Right lobe of liver (tissue), 6 donors: ENCODE measurements at regions not wholly inside any gene's neighbourhood (a gene's known extent, or its start where the extent isn't known, plus 50 kb on each side); places are given as distances from the start of the nearest gene placed in this dataset.

Experiments used
- ATAC-seq, 4 donors: fragments of 200-7000 bp; cut with Tn5 transposase; one replicate each; pipeline ENCODE4 v1.9.1; 2020; ENCODE audit warnings: mild to moderate bottlenecking in 4 of 4, moderate library complexity in 4 of 4
- DNase-seq, 3 donors: peaks; one replicate each; pipeline ENCODE4 v3.0.0-alpha.2; 2020
- H3K27ac ChIP-seq, 3 donors: fragments of 200-600 bp; one replicate each; pipeline ENCODE4 v1.8.0; 2022
- H3K27me3 ChIP-seq, 2 donors: fragments of 200-600 bp; one replicate each; pipeline ENCODE4 v1.8.0; 2022
- H3K36me3 ChIP-seq, 4 donors: fragments of 200-600 bp; sonication (generic) in 1 of 4; one replicate each; pipeline versions ENCODE4 v1.5.1 to v1.8.0; 2017 to 2022; ENCODE audit warnings: control low read depth in 1 of 4
- H3K4me1 ChIP-seq, 4 donors: fragments of 200-600 bp; sonication (generic) in 1 of 4; one replicate each; pipeline versions ENCODE4 v1.5.1 to v1.8.0; 2017 to 2022; ENCODE audit warnings: control low read depth in 1 of 4
- H3K4me3 ChIP-seq, 3 donors: fragments of 200-600 bp; one replicate each; pipeline ENCODE4 v1.8.0; 2022
- H3K9me3 ChIP-seq, 4 donors: fragments of 200-600 bp; sonication (generic) in 1 of 4; one replicate each; pipeline versions ENCODE4 v1.5.1 to v1.8.0; 2017 to 2022; ENCODE audit warnings: control low read depth in 1 of 4
- POLR2A ChIP-seq: fragments of 450-650 bp; IDR thresholded peaks from one replicate; pipeline ENCODE4 v1.6.1; 2017; ENCODE audit warnings: antibody characterized with exemption, mild to moderate bottlenecking
- WGBS: methylation state at CpG from one replicate; pipeline ENCODE4 v1.1.6; 2018; ENCODE audit warnings: low coverage, low lambda C conversion rate; ENCODE audit not compliant: insufficient coverage; ENCODE audit errors: missing lambda C conversion rate; 5-methylcytosine and 5-hydroxymethylcytosine counted together
- intact Hi-C, 2 donors: fragments of 100-400 bp; cut with DNase I; formaldehyde crosslinking; loops; one replicate each; pipeline versions ENCODE4 v1.11.2 to v1.14.1; 2022
- TF ChIP-seq, protein P1 (sequence below), 4 donors: fragments of 200-600 bp in 3 of 4; fragments of 450-650 bp in 1 of 4; IDR thresholded peaks; one replicate each; pipeline versions ENCODE4 v1.5.1 to v1.8.0; 2016 to 2022; ENCODE audit warnings: antibody characterized with exemption in 4 of 4, mild to moderate bottlenecking in 2 of 4
- donor health status: DM: no; HTN: yes; CAD: no.
- donor health status: DM: no; HTN: no; CAD: no.
- donor health status: DM: no; HTN: no; CAD: no.
- donor health status: DM: no; HTN: yes; CAD: no.
- donor health status: DM: no; HTN: yes; CAD: no.

DNA sequence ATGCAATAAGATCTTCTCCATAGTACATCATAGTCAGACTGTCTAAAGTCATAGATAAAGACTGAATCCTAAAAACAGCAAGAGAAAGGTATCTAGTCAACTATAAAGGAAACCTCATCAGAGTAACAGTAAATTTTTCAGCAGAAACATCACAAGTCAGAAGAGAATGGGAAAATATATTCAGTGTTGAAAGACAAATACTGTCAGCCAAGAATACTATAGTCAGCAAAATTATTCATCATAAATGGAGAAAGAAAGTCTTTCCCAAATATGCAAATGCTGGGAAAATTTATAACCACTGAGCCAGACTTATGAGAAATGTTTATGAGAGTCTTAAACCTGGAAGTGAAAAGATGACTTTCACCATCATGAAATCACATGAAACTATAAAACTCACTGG, 136.7 kb downstream of the KDR start:
- Histone ChIP-seq H3K4me3 (no peak overlapping the region), H3K36me3 (no peaks in the 10 kb centered on the region), H3K27ac (no peak overlapping the region), H3K9me3 (no peaks in the 10 kb centered on the region), H3K27me3 (no peaks in the 10 kb centered on the region), H3K4me1 (no peaks in the 10 kb centered on the region)
- no peak for ATAC-seq
- intact Hi-C loops: no loop called here
- no peak for DNase-seq
- TF ChIP-seq POLR2A: no peak
- TF ChIP-seq, protein P1, sequence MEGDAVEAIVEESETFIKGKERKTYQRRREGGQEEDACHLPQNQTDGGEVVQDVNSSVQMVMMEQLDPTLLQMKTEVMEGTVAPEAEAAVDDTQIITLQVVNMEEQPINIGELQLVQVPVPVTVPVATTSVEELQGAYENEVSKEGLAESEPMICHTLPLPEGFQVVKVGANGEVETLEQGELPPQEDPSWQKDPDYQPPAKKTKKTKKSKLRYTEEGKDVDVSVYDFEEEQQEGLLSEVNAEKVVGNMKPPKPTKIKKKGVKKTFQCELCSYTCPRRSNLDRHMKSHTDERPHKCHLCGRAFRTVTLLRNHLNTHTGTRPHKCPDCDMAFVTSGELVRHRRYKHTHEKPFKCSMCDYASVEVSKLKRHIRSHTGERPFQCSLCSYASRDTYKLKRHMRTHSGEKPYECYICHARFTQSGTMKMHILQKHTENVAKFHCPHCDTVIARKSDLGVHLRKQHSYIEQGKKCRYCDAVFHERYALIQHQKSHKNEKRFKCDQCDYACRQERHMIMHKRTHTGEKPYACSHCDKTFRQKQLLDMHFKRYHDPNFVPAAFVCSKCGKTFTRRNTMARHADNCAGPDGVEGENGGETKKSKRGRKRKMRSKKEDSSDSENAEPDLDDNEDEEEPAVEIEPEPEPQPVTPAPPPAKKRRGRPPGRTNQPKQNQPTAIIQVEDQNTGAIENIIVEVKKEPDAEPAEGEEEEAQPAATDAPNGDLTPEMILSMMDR (IDR thresholded peaks at IDR 0.05): no peak

DNA sequence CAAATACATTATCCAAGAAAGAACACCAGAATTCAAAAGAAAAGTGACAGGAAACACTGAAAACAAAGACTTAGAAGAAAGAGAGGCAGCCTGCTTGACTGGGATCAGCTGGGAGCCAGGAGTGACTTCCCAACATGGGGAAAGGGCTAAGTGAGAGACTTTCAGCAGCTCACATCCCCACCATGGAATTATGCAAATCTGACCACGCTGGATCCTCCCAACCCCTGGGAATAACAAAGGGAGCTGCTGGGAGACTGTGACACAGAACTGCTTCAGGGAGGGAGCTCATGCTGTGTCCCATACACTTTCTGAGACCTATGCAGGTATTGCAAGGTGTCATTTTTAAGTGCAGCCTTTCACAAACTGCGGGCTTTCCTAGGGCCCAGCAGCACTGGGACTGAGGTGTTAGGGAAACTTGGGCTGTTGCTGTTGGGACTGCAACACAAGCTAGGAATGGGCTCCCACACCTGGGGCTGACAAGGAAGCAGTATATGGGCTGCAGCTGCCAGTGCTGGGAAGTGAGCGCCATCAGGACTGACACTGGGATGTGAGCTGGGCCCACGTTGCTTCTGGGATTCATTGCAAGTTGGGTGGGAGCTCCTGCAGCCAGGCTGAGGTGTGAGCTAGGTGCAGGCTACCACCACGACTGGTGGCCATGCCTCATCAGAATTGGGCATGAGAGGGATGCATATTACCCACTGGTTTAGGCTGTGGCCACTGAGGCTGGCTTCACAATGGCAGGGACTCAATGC, 139.1 kb downstream of the KDR start:
- TF ChIP-seq, protein P1 (IDR thresholded peaks at IDR 0.05): no peak
- TF ChIP-seq POLR2A: no peak
- WGBS: 67% methylated on average over 1 of the region's 5 CpGs
- no peak overlapping the region for H3K4me3 ChIP-seq
- ATAC-seq: no peak
- no peak for DNase-seq
- intact Hi-C loops: no loop called here
- no peaks in the 10 kb centered on the region for H3K4me1 ChIP-seq
- H3K27me3 ChIP-seq: no peaks in the 10 kb centered on the region
- H3K36me3 ChIP-seq: no peaks in the 10 kb centered on the region
- no peak overlapping the region for H3K27ac ChIP-seq
- no peaks in the 10 kb centered on the region for H3K9me3 ChIP-seq

DNA sequence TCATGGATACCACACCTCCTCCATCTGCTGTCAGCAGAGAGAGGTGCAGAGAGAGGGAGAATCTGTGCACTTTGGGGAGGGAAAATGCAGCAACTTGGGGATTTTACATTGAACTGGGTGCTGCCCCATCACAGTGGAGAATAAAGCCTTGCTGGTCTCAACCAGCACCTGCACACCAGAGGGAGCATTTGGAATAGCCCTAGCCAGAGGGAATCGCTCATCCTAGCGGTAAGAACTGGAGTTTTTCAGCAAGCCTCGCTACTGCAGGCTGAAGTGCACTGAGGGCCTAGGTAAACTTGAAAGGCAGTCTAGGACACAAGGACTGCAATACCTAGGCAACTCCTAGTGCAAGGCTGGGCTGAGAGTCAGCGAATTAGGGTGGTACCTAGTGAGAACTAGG, 148.7 kb downstream of the KDR start:
- WGBS: 51% methylated on average over 4 of the region's 4 CpGs
- no peaks in the 10 kb centered on the region for H3K4me1 ChIP-seq
- ATAC-seq (no peak), DNase-seq (no peak)
- H3K9me3 ChIP-seq: no peaks in the 10 kb centered on the region
- no peaks in the 10 kb centered on the region for H3K27me3 ChIP-seq
- intact Hi-C loops: no loop called here
- H3K27ac ChIP-seq: no peak overlapping the region
- no peaks in the 10 kb centered on the region for H3K36me3 ChIP-seq
- no peak overlapping the region for H3K4me3 ChIP-seq
- no peak for TF ChIP-seq POLR2A
- TF ChIP-seq, protein P1 (IDR thresholded peaks at IDR 0.05): no peak

DNA sequence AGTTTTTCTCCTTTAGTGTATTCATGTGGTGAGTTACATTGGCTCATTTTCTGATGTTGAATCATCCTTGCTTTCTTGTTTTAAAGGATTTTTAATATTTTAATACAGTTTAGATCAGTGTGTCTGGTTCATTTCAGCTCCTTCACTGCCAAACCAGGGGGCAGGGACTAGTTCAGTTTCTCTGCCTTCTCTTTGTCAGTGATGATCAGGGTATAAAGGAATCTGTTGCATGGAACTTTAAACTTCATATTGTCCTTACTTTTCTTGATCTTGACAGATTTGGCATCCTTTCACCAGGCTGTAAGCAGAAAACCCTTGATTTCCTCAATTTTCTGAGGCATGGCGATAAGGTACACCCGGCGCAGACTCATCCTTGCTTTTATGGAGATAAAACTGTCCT, 149.4 kb downstream of the KDR start:
- no peaks in the 10 kb centered on the region for H3K36me3 ChIP-seq
- H3K4me1 ChIP-seq: no peaks in the 10 kb centered on the region
- TF ChIP-seq POLR2A: no peak
- TF ChIP-seq, protein P1 (IDR thresholded peaks at IDR 0.05): no peak
- 85% methylated on average over 3 of the region's 3 CpGs for WGBS
- intact Hi-C loops: no loop called here
- H3K27me3 ChIP-seq: no peaks in the 10 kb centered on the region
- no peak overlapping the region for H3K27ac ChIP-seq
- ATAC-seq: no peak
- H3K9me3 ChIP-seq: no peaks in the 10 kb centered on the region
- H3K4me3 ChIP-seq: no peak overlapping the region
- no peak for DNase-seq

DNA sequence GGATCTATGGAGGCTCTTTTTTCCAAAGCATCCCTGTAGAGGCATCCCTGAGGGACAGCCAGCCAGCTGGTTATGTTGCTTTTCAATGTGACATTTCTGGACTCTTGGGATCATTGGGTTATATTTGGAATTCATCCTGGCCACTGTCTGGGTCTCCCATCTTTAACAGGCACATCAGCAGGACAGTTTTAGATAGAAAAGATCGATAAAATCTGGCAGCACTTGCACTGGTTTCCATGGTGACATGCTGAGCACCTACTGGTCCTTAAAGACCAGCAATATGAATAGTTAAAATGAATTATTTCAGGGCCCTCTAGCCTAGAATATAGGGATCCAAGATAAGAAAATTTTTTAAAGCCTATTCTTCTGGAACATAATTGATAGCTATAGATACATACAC, 151.6 kb downstream of the KDR start:
- 82% methylated on average over 1 of the region's 1 CpG for WGBS
- DNase-seq (no peak), ATAC-seq (no peak)
- H3K4me3 ChIP-seq: no peak overlapping the region
- no peaks in the 10 kb centered on the region for H3K36me3 ChIP-seq
- no peak overlapping the region for H3K27ac ChIP-seq
- TF ChIP-seq, protein P1 (IDR thresholded peaks at IDR 0.05): no peak
- TF ChIP-seq POLR2A: no peak
- H3K4me1 ChIP-seq: no peaks in the 10 kb centered on the region
- H3K27me3 ChIP-seq: no peaks in the 10 kb centered on the region
- intact Hi-C loops: no loop called here
- H3K9me3 ChIP-seq: no peaks in the 10 kb centered on the region
